Muscle of leg (tissue), 3 donors: ENCODE measurements at regions not wholly inside any gene's neighbourhood (a gene's known extent, or its start where the extent isn't known, plus 50 kb on each side); places are given as distances from the start of the nearest gene placed in this dataset.

ENCODE experiments used
- DNase-seq: peaks from one replicate; pipeline ENCODE4 v3.0.0; 2013
- H3K27ac ChIP-seq: one replicate; pipeline ENCODE4 v1.5.1; 2013; ENCODE audit warnings: mild to moderate bottlenecking, low read length, control low read depth
- H3K27me3 ChIP-seq: one replicate; pipeline ENCODE4 v1.6.1; 2013; ENCODE audit warnings: low read length; ENCODE audit not compliant: control insufficient read depth, insufficient read depth
- H3K36me3 ChIP-seq: one replicate; pipeline ENCODE4 v1.6.1; 2013; ENCODE audit warnings: low read length; ENCODE audit not compliant: control insufficient read depth, insufficient read depth
- H3K4me1 ChIP-seq: one replicate; pipeline ENCODE4 v1.6.1; 2013; ENCODE audit warnings: low read length; ENCODE audit not compliant: control insufficient read depth, insufficient read depth
- H3K4me3 ChIP-seq: one replicate; pipeline ENCODE4 v1.5.1; 2013; ENCODE audit warnings: low read length, control low read depth
- H3K9me3 ChIP-seq: replicated peaks from 2 replicates; pipeline ENCODE4 v1.6.1; 2013; ENCODE audit warnings: low read depth, low read length; ENCODE audit not compliant: control insufficient read depth
- WGBS: methylation state at CpG from one replicate; pipeline ENCODE4 v1.1.5; 2013; ENCODE audit warnings: missing lambda C conversion rate; ENCODE audit not compliant: insufficient coverage; 5-methylcytosine and 5-hydroxymethylcytosine counted together

GRCh38 chr12:110993434-110993833, 73.1 kb upstream of the MYL2 start:
- no peak overlapping the region for H3K4me3 ChIP-seq
- H3K9me3 ChIP-seq: peaks cover 8% of the 10 kb centered on the region
- no peak for DNase-seq
- H3K36me3 ChIP-seq: no peaks in the 10 kb centered on the region
- H3K4me1 ChIP-seq: peaks cover 9% of the 10 kb centered on the region
- no peak overlapping the region for H3K27ac ChIP-seq
- 85% methylated on average over 3 of the region's 3 CpGs for WGBS
- no peaks in the 10 kb centered on the region for H3K27me3 ChIP-seq

- no peak overlapping the region for H3K4me3 ChIP-seq
- WGBS: 0% methylated on average over 3 of the region's 4 CpGs
- peaks cover 2% of the 10 kb centered on the region for H3K9me3 ChIP-seq
- H3K27me3 ChIP-seq: no peaks in the 10 kb centered on the region
- H3K4me1 ChIP-seq: peaks cover 9% of the 10 kb centered on the region
- H3K27ac ChIP-seq: no peak overlapping the region
- no peaks in the 10 kb centered on the region for H3K36me3 ChIP-seq
- no peak for DNase-seq
Measured at GRCh38 chr12:110992909-110993308, 72.5 kb upstream of the MYL2 start.

GRCh38 chr12:110983811-110984210, 63.4 kb upstream of the MYL2 start:
- no peak for DNase-seq
- Histone ChIP-seq H3K27ac (no peak overlapping the region), H3K4me1 (no peaks in the 10 kb centered on the region), H3K4me3 (no peak overlapping the region), H3K36me3 (no peaks in the 10 kb centered on the region), H3K9me3 (no peaks in the 10 kb centered on the region), H3K27me3 (peaks cover 4% of the 10 kb centered on the region)
- WGBS: 81% methylated on average over 3 of the region's 7 CpGs

DNA sequence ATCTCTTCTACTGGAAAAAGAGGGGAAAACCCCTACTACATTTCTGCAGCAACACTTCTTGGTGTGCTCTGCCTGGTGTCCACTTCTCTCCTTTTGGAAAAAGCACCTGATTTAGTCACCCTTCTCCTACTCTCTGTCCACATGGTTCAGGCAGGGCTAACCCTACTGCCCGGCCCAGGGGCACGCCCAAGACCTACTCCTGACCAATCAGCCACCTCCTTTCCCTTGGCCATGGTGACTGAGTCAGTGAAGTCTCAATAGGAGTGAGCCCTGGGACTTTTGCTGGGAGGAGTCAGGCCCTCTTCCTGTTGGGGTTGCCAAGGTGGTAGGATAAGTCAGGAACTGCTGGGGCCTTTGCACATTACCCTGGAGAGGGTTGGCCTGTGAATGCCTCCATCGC, 52.5 kb upstream of the MYL2 start:
- no peak for DNase-seq
- Histone ChIP-seq H3K27me3 (peaks cover 3% of the 10 kb centered on the region), H3K36me3 (no peaks in the 10 kb centered on the region), H3K4me3 (no peak overlapping the region), H3K4me1 (no peaks in the 10 kb centered on the region), H3K9me3 (no peaks in the 10 kb centered on the region), H3K27ac (no peak overlapping the region)
- no CpG with 5 or more reads among the region's 3 CpGs for WGBS

DNA sequence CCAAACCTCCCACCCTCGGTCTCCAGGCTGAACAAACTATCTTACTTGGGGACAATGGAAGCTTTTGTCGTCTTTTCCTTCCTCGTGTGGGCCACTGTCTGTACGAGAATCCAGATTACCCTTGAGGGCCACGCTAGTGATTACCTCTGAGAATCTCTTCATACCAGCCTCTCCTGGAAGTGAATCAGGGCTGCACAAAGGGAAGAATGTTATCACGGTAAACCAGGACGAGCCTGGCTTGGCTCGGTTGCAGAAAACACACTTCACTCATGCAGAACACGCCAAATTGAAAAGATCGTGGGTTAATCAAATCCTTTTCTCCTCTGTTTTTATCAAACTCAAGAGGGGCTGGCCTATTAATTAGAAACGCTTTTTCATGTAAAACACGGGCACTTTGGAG, 51.6 kb upstream of the MYL2 start:
- H3K9me3 ChIP-seq: no peaks in the 10 kb centered on the region
- no peaks in the 10 kb centered on the region for H3K36me3 ChIP-seq
- peaks cover 4% of the 10 kb centered on the region for H3K27me3 ChIP-seq
- 74% methylated on average over 7 of the region's 12 CpGs for WGBS
- no peak for DNase-seq
- no peak overlapping the region for H3K27ac ChIP-seq
- no peak overlapping the region for H3K4me3 ChIP-seq
- H3K4me1 ChIP-seq: no peaks in the 10 kb centered on the region

DNA sequence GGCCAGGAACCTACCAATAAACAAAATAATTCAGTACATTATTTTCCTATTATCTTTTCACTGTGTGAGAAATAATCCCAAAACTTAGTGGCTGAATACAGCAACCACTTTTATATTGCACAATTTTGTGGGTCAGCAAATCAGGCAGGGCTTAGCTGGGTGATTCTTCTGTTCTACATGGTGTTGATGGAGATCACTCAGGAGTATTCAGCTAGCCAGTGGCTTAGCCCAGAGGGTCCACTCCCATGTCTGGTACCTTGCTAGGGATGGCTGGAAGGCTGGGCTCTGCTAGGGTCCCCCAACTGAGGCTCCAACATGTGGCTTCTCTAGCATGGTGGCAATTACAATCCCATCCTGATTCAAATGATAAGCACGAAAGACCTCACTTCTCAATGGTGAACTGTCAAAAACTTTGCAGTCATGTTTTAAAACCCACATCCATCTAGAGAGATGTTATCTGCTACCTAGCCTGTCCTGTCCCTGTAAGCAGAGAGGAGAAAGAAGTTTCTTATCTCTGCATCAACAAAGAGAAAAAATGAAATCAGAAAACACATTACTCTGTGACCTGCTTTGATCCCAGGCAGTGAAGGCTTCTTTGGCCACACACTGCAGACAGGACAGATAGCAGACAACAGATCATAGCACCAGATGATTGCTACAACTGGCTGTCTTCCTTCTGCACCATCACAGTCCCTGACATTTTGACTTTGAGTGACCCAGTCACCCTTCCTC, 51.0 kb upstream of the MYL2 start:
- DNase-seq: no peak
- H3K27ac ChIP-seq: no peak overlapping the region
- WGBS: no CpG with 5 or more reads among the region's 1 CpG
- H3K4me3 ChIP-seq: no peak overlapping the region
- no peaks in the 10 kb centered on the region for H3K36me3 ChIP-seq
- H3K27me3 ChIP-seq: peaks cover 10% of the 10 kb centered on the region
- H3K9me3 ChIP-seq: no peaks in the 10 kb centered on the region
- H3K4me1 ChIP-seq: peaks cover 5% of the 10 kb centered on the region
